GM18907 (cell line): ENCODE measurements at regions not wholly inside any gene's neighbourhood (a gene's known extent, or its start where the extent isn't known, plus 50 kb on each side); places are given as distances from the start of the nearest gene placed in this dataset.
"Not testable (repeated sequence)": the region's sequence is repeated elsewhere in the genome, so short reads cannot be mapped to it uniquely, and the experiment has no call there.

Experiments used
- ATAC-seq: cut with Tn5 transposase; IDR thresholded peaks from one replicate; pipeline ENCODE4 v1.9.1; 2021; ENCODE audit warnings: mild to moderate bottlenecking, moderate library complexity; ENCODE audit not compliant: unreplicated experiment

- ATAC-seq, result no peak
These were observed 278.9 kb upstream of the LMO3 start for GRCh38 chr12:16884819-16885218.

- ATAC-seq, result peak; percentile 89
These were observed 278.1 kb upstream of the LMO3 start for GRCh38 chr12:16884056-16884455.

DNA sequence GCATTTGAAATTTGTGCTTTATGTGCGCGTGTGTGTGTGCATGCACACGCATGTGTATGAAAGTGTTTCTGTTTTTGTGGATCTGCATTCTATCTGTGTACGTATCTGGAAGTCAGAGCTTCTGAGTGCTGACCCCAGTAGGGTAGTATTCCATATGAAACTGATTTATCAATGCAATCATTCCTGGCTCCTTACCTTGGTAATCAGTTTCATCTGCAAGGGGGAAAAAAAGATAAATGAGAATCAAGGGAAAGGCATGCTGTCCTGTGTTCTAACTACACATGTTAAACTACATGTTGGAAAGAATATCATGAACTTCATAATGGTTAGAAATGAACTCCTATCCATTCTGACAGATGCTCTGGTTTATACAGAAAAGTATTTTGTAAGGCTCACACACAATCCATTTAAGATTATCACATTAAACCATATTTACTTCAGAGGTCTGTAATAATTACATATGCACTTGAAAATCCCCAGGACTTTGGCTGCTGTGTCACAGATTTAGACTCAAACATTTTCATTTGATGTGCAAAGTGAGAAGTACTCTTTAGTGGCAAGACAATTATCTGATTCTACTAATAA is 276.1 kb upstream of the LMO3 start:
- no peak for ATAC-seq

DNA sequence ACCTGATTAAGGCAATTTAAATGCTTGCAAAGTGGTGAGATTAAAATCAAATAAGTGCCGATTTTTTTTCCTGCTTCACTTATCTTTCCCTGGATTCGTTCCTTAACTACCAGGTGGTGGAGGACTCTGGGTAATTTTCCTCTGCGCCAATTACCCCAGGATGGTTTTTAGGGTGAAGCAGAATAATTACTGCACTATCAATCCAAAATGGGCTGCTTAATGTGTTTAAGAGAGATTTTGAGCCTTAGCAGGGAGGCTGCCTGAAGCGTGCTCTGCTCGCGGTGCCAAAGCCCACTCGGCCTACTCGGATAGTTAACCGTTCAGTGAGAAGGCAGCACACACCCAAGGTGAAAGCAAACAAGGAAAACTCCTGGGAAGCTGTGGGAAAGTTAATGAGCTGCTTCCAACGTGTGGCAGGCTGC is 274.9 kb upstream of the LMO3 start:
- ATAC-seq, result no peak

- ATAC-seq, result no peak
These were observed 264.9 kb upstream of the LMO3 start for GRCh38 chr12:16870845-16871244.

GRCh38 chr12:16863742-16864141 is 257.8 kb upstream of the LMO3 start:
- no peak for ATAC-seq

DNA sequence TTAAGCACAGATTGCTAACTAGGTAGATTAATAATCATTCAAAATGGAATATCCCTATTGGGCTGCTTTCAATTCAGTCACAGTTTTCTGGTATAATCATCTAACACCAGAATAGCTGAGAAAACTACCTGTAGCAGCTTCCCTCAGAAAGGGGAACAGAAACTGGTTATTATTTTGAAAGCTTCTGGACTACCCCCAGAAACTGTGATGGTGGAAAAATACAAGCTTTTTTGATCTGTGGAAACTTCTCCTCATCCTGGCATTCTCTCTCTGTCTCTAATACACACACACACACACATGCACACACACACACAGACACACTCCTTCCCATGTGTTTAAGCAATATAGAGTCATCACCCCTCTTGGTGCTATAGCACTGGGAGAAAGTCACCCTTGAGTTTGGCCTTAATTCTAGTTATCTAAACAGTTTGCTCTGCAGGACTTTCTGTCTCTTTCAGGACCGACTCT is 251.5 kb upstream of the LMO3 start:
- peak; percentile 98 for ATAC-seq

DNA sequence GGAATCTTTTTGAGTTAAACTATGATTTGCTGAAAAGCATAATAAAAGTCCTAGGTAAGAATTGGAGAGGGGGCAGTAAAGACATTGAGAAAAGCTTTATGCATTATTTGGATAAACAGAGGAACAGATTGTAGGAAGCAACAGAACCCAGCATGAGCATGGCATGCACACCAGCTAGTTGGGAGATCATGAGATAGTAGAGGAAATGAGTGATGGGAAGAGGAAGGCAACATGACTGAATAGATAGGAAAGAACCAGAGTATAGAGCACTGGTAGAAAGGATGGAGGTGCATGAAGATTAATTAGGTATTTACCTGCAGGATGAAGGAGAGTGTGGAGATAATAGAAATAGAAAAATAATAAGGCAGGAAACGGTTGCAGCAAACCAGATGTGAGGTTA is 248.5 kb upstream of the LMO3 start:
- no peak for ATAC-seq

- no peak for ATAC-seq
These were observed 243.5 kb upstream of the LMO3 start for GRCh38 chr12:16849473-16849872.

GRCh38 chr12:16844875-16845274 is 238.9 kb upstream of the LMO3 start:
- no peak for ATAC-seq

DNA sequence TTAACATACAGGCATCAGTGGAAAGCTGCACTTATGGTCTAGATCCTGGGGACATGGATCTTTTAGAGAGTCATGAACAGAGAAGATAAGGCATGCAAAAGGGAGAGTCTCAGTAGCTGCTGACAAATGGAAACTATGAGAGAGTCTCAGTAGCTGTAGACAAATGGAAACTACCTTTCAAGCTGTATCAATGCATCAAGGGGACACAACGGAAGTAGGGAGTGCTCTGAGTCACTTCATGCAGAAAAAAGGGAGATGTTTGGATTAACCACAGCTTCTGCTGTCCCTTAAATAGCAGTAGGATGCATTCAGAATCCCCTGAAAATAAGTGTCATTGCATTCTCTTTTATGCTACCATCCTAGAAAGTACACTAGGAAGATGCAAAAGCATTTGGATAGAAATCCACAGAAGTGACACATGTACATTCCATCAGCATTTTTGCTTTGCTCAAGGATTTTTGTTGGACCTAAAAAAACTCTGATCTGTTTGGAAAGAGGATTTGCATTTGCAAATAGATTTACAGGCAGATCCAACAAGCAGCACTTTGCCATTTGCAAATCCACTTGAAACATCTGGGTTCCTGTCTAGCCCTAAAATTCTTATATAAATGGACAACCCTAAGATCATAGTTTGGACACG is 227.5 kb upstream of the LMO3 start:
- peak; percentile 95 for ATAC-seq

- ATAC-seq, result no peak
These were observed 222.9 kb upstream of the LMO3 start for GRCh38 chr12:16828891-16829290.

- ATAC-seq, result no peak
These were observed 201.8 kb upstream of the LMO3 start for GRCh38 chr12:16807731-16808130.

GRCh38 chr12:16796168-16796567 is 190.2 kb upstream of the LMO3 start:
- ATAC-seq, result no peak

- peak; percentile 92 for ATAC-seq
These were observed 183.3 kb upstream of the LMO3 start for GRCh38 chr12:16789204-16789790.

DNA sequence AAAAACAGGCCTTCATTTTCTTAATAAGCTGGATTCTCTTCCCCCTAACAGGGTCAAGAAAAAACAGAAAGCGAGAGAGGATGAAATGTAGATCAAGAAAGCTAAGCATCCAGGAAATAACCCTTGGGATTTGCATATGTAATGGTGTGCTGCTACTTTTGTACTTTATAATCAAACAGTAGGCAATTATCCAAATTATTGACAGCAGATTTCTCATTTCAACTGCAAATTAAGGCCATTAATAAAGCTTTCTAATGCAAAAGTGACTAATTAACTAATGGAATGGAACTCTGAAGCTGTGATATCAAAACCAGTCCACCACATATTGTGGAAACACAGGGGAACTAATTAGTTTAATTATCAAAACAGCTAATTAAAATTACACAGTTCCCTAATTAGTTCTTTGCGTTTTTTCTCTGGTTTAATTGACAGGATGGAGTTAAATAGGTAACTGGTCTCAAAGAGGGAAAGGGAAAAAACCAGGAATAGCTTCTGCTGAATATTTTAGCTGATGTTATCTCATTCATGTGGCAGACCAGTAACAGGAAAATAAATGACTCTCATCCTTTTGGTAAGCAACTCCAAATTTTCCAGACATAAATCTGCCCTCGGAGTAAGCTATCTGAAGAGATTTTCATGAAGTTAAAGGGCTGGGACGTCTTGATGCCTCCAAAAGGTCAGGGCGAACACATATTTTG is 182.7 kb upstream of the LMO3 start:
- ATAC-seq, result no peak

DNA sequence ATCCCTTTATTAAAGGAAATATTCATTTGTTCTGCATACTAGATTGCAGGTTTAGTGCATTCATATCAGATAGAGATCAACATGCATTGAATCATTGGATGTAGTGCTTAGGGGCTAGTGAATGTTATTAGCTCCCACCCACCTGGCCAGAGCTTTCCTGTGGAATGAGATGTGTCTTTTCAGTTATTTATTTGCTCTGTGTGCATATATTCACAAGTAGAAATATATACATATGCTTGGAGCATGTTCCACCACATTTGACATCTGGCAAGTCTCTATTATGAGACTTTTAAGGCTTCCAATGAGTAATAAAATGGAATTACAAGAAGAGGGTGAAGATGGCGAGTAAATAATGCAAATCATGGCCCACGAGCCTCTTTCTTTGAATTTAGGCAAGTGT is 180.0 kb upstream of the LMO3 start:
- no peak for ATAC-seq

- no peak for ATAC-seq
These were observed 179.6 kb upstream of the LMO3 start for GRCh38 chr12:16785524-16785923.

- not testable (repeated sequence) for ATAC-seq
These were observed 163.2 kb upstream of the LMO3 start for GRCh38 chr12:16769129-16769528.

DNA sequence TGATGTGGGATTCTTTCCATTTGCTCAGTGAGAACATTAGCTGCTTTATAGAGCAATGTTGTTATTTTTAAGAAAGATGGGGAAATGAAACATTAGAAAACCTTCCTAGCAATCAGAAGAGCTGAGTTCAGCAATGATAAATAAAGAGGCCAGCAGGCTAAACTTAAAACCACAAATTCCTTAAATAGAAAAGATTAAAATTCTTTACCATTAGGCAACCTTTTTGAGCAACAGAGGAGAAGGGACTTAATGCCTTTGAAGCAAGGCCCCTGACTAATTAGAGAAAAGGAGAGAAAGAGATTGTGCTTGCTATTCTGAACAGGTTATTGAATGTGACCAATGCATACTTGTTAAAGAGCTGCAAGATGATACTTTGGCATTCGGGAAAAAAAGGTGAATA is 160.8 kb upstream of the LMO3 start:
- no peak for ATAC-seq

DNA sequence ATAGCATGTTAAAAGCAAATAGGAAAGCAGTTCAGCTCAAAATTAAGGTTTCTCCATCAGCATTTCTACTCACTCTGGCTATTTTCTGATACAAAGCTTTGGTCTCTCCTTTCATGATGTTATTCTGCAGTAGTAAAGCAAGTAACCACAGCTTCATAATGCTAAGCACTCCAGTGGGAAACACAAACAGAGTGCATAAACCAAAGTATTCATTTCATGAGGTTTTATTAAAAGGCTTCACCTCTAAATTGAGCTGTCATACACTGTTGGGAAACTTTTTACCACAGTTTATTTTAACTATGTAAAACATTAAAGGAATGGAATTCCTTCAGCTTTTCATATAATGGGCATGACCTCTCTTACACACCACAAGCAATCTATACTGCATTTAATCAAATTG is 157.9 kb upstream of the LMO3 start:
- ATAC-seq, result no peak
